Activated CD4-positive, alpha-beta T cell treated with anti-CD3 and anti-CD28 coated beads, Interleukin-2, amount 10 ng/mL, durations not matched to agents 7 days and 5 days (primary cell): ENCODE measurements at regions not wholly inside any gene's neighbourhood (a gene's known extent, or its start where the extent isn't known, plus 50 kb on each side); places are given as distances from the start of the nearest gene placed in this dataset.
"Not testable (repeated sequence)": the region's sequence is repeated elsewhere in the genome, so short reads cannot be mapped to it uniquely, and the experiment has no call there.

ENCODE experiments used
- CTCF ChIA-PET: fragments of 350-600 bp; sonication (Branson Sonifier 250); formaldehyde crosslinking; loops from one replicate; lab custom pipeline; 2021; ENCODE audit warnings: antibody characterized with exemption; lab: Charles Lee
- POLR2A ChIA-PET: fragments of 350-600 bp; sonication (Branson Sonifier 250); formaldehyde crosslinking; loops from one replicate; lab custom pipeline; 2021; ENCODE audit warnings: antibody characterized with exemption; lab: Charles Lee
- DNase-seq: peaks from one replicate; pipeline ENCODE4 v3.0.0-alpha.2; 2020
- H3K27ac Mint-ChIP-seq: one replicate; pipeline ENCODE4 v1.8.0; 2021; ENCODE audit warnings: mild to moderate bottlenecking, moderate library complexity, mixed read lengths
- H3K27me3 Mint-ChIP-seq: one replicate; pipeline ENCODE4 v1.8.0; 2021; ENCODE audit warnings: mixed read lengths
- H3K36me3 Mint-ChIP-seq: one replicate; pipeline ENCODE4 v1.8.0; 2021; ENCODE audit warnings: low read depth, mixed read lengths
- H3K4me1 Mint-ChIP-seq: one replicate; pipeline ENCODE4 v1.8.0; 2021; ENCODE audit warnings: mixed read lengths
- H3K4me3 Mint-ChIP-seq: one replicate; pipeline ENCODE4 v1.8.0; 2021; ENCODE audit warnings: mild to moderate bottlenecking, moderate library complexity, mixed read lengths
- H3K9me3 Mint-ChIP-seq: one replicate; pipeline ENCODE4 v1.8.0; 2021; ENCODE audit warnings: mixed read lengths

DNA sequence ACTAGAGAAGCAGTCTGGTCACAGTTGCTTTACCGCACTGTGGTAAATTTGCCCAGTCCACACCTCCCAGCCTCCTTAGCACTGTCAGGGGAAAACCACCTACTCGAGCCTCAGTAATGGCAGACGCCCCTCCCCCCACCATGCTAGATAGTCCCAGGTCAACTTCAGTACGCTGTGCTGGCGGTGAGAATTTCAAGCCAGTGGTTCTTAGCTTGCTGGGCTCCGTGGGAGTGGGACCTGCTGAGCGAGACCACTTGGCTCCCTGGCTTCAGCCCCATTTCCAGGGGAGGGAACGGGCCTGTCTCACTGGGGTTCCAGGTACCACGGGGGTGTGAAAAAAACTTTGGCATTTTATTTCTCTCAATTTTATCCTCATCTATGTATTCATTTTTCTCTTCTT, 194.8 kb downstream of the TNFSF18 start:
- H3K4me3 Mint-ChIP-seq, POLR2A ChIA-PET, H3K9me3 Mint-ChIP-seq, H3K4me1 Mint-ChIP-seq, H3K36me3 Mint-ChIP-seq, CTCF ChIA-PET, H3K27ac Mint-ChIP-seq, DNase-seq: not testable (repeated sequence)
- H3K27me3 Mint-ChIP-seq = peaks cover 27% of the 10 kb centered on the region

- Mint-ChIP-seq H3K4me1 (peaks cover 7% of the 10 kb centered on the region), H3K27ac (no peak overlapping the region), H3K27me3 (peaks cover 19% of the 10 kb centered on the region), H3K9me3 (no peaks in the 10 kb centered on the region), H3K36me3 (no peaks in the 10 kb centered on the region), H3K4me3 (no peak overlapping the region)
- CTCF ChIA-PET = interaction anchor here (0.6 to 1.0 kb wide), 2 partner anchors 36 to 318 kb away, joined by 3 to 4 read pairs; no protein-coding TSS in a partner anchor
- no peak for DNase-seq
- POLR2A ChIA-PET = no interaction called here
These were observed 187.7 kb downstream of the TNFSF18 start for GRCh38 chr1:172863031-172863430.

- Mint-ChIP-seq H3K4me3 (no peak overlapping the region), H3K27me3 (peaks cover 16% of the 10 kb centered on the region), H3K4me1 (peaks cover 28% of the 10 kb centered on the region), H3K27ac (no peak overlapping the region), H3K36me3 (no peaks in the 10 kb centered on the region), H3K9me3 (no peaks in the 10 kb centered on the region)
- ChIA-PET CTCF (interaction anchor here (0.9 kb wide), 1 partner anchor 74 kb away, joined by 3 read pairs; no protein-coding TSS in a partner anchor), POLR2A (interaction anchor here (0.6 kb wide), 1 partner anchor 42 kb away, joined by 3 read pairs; no protein-coding TSS in a partner anchor)
- DNase-seq = peak; percentile 17
These were observed 183.4 kb downstream of the TNFSF18 start for GRCh38 chr1:172867216-172867818.

DNA sequence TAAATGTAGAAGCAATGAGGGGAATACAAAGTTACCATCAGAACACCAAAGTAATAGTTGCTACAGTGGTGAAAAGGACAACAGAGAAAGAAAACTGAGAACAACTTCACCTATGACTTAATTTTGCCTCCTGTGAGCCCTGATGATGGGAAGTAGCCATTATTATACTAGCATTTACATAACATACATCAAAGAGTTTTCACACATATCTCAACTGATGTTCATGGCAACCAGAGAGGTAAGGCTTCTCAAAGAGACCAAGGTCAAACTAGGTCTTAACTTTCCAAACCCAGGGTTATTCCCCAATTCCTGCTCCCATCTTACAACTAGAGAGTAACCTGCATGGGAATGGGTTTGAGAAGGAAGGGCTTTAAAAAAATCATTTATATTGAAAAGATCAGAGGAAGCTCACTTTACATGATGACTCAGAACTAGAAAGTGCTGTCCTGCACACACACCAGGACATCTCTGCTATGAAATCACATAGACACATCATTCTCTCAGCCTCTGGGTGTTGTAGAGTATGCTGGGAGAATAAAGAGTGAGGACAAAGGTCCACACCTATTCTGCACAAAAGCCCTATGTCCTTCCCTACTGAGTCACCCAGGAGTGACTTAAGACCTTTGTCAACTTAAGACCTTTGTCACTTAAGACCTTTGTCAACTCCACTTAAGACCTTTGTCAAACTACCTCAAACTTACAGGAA, 179.7 kb downstream of the TNFSF18 start:
- peak; percentile 20 for DNase-seq
- ChIA-PET POLR2A (no interaction called here), CTCF (no interaction called here)
- Mint-ChIP-seq H3K4me1 (peaks cover 37% of the 10 kb centered on the region), H3K4me3 (no peak overlapping the region), H3K27me3 (peaks cover 33% of the 10 kb centered on the region), H3K9me3 (no peaks in the 10 kb centered on the region), H3K27ac (no peak overlapping the region), H3K36me3 (no peaks in the 10 kb centered on the region)

DNA sequence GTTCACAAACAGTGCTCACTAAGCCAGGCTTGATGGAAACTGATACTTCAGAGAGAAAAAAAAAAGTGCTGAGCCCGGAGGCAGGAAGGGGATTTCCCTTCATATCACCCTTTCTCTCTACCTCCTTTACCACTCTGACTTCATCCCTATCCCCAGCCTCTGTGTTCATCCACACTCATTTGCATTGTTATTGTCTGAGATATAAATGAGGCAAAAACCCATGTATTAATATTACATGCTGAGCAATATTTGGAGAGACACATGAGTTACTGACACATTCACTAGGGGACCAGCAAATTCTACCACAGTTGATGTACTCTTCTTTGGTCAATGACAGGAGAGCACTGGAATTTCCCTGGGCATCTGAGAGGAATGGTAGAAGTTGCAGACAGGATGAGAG, 175.8 kb downstream of the TNFSF18 start:
- H3K9me3 Mint-ChIP-seq = peaks cover 6% of the 10 kb centered on the region

DNA sequence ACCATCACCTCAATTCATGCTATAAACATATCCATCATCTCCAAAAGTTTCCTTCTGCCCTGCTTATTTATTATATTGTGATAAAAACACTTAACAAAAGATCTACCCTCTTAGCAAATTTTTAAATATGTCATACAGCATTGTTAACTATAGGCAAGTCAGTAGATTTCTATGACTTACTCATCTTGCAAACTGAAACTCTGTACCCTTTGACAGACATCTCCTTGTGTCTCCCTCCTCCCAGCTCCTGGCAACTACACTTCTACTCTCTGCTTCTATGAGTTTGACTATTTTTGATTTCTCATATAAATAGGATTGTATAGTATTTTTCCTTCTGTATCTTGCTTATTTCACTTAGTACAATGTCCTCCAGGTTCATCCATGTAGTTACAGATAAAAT, 174.8 kb downstream of the TNFSF18 start:
- Mint-ChIP-seq H3K27ac (no peak overlapping the region), H3K4me3 (no peak overlapping the region), H3K27me3 (peaks cover 50% of the 10 kb centered on the region), H3K9me3 (peaks cover 6% of the 10 kb centered on the region), H3K4me1 (peaks cover 21% of the 10 kb centered on the region), H3K36me3 (no peaks in the 10 kb centered on the region)
- ChIA-PET POLR2A (no interaction called here), CTCF (no interaction called here)
- DNase-seq = no peak

More for the DNA sequence above, 175.8 kb downstream of the TNFSF18 start:
- Mint-ChIP-seq H3K4me1 (peaks cover 29% of the 10 kb centered on the region), H3K27me3 (peaks cover 46% of the 10 kb centered on the region), H3K36me3 (no peaks in the 10 kb centered on the region), H3K4me3 (no peak overlapping the region), H3K27ac (no peak overlapping the region)
- ChIA-PET CTCF (no interaction called here), POLR2A (no interaction called here)
- DNase-seq = no peak

- DNase-seq = no peak
- Mint-ChIP-seq H3K4me3 (no peak overlapping the region), H3K4me1 (peaks cover 18% of the 10 kb centered on the region), H3K27ac (no peak overlapping the region), H3K9me3 (peaks cover 6% of the 10 kb centered on the region), H3K27me3 (peaks cover 66% of the 10 kb centered on the region), H3K36me3 (peaks cover 2% of the 10 kb centered on the region)
- CTCF ChIA-PET = no interaction called here
- POLR2A ChIA-PET = no interaction called here
These were observed 168.4 kb downstream of the TNFSF18 start for GRCh38 chr1:172882385-172882784.

GRCh38 chr1:172882791-172883386, 167.9 kb downstream of the TNFSF18 start:
- Mint-ChIP-seq H3K9me3 (peaks cover 6% of the 10 kb centered on the region), H3K27me3 (peaks cover 70% of the 10 kb centered on the region), H3K36me3 (peaks cover 2% of the 10 kb centered on the region), H3K4me1 (peaks cover 18% of the 10 kb centered on the region), H3K4me3 (peak overlapping the region; percentile 0), H3K27ac (no peak overlapping the region)
- ChIA-PET CTCF (no interaction called here), POLR2A (no interaction called here)
- no peak for DNase-seq

DNA sequence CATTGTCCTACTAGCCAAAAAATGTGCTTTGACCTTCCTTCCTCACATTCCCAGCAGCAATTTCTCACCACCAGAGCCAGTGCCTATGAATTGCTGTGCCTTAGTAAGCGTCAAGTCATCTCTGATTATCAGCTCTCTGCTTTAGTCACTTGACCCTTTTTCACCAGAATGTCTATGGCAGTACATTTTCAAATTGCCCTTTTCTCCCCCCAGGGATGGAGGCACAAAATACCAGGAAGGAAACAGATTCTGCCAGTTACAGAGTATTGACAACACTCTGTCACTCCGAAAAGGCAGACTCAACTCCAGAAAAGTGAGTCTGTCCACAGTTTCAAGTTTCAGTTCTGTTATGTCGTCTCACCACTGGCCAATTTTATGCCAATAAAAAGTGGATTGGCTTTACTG, 167.4 kb downstream of the TNFSF18 start:
- H3K9me3 Mint-ChIP-seq = peaks cover 6% of the 10 kb centered on the region
- DNase-seq = no peak
- H3K4me1 Mint-ChIP-seq = peaks cover 18% of the 10 kb centered on the region
- H3K36me3 Mint-ChIP-seq = peaks cover 2% of the 10 kb centered on the region
- ChIA-PET CTCF (no interaction called here), POLR2A (no interaction called here)
- peaks cover 73% of the 10 kb centered on the region for H3K27me3 Mint-ChIP-seq
- H3K4me3 Mint-ChIP-seq = peak overlapping the region; percentile 23
- no peak overlapping the region for H3K27ac Mint-ChIP-seq

GRCh38 chr1:172883844-172884243, 166.9 kb downstream of the TNFSF18 start:
- ChIA-PET POLR2A (no interaction called here), CTCF (no interaction called here)
- peaks cover 18% of the 10 kb centered on the region for H3K4me1 Mint-ChIP-seq
- H3K27me3 Mint-ChIP-seq = peaks cover 73% of the 10 kb centered on the region
- H3K27ac Mint-ChIP-seq = no peak overlapping the region
- peak; percentile 10 for DNase-seq
- peak overlapping the region; percentile 23 for H3K4me3 Mint-ChIP-seq
- H3K36me3 Mint-ChIP-seq = peaks cover 2% of the 10 kb centered on the region
- peaks cover 6% of the 10 kb centered on the region for H3K9me3 Mint-ChIP-seq

DNA sequence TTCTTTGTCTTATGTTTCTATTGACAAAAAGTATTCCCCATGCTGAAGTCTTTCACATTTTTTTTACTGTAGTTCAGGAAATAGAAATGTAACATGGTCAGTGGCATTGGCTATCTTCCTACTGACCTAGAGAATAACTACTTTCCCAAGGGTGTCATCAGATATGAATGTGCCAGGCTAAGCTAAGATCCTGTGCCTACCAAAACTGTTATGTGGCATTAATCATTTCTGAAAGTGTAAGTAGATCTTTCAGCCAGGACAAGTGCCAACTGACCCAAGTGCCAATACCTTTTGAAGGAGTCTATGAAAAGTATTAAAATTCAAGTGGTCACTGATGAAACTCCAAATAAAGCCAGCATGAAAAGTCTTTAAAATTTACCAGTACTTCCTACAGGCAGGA, 165.3 kb downstream of the TNFSF18 start:
- H3K27ac Mint-ChIP-seq = no peak overlapping the region
- no peak for DNase-seq
- H3K9me3 Mint-ChIP-seq = no peaks in the 10 kb centered on the region
- no peak overlapping the region for H3K4me3 Mint-ChIP-seq
- H3K27me3 Mint-ChIP-seq = peaks cover 69% of the 10 kb centered on the region
- ChIA-PET CTCF (no interaction called here), POLR2A (no interaction called here)
- H3K4me1 Mint-ChIP-seq = peaks cover 18% of the 10 kb centered on the region
- peaks cover 2% of the 10 kb centered on the region for H3K36me3 Mint-ChIP-seq

- Mint-ChIP-seq H3K27ac (no peak overlapping the region), H3K4me1 (peaks cover 18% of the 10 kb centered on the region), H3K9me3 (no peaks in the 10 kb centered on the region), H3K36me3 (peaks cover 2% of the 10 kb centered on the region), H3K4me3 (no peak overlapping the region), H3K27me3 (peaks cover 66% of the 10 kb centered on the region)
- POLR2A ChIA-PET = no interaction called here
- CTCF ChIA-PET = no interaction called here
- DNase-seq = no peak
These were observed 164.8 kb downstream of the TNFSF18 start for GRCh38 chr1:172885971-172886370.

- H3K36me3 Mint-ChIP-seq = peaks cover 3% of the 10 kb centered on the region
- CTCF ChIA-PET = no interaction called here
- peaks cover 18% of the 10 kb centered on the region for H3K4me1 Mint-ChIP-seq
- no peak for DNase-seq
- H3K9me3 Mint-ChIP-seq = no peaks in the 10 kb centered on the region
- no peak overlapping the region for H3K4me3 Mint-ChIP-seq
- no peak overlapping the region for H3K27ac Mint-ChIP-seq
- H3K27me3 Mint-ChIP-seq = peaks cover 60% of the 10 kb centered on the region
- POLR2A ChIA-PET = no interaction called here
These were observed 163.6 kb downstream of the TNFSF18 start for GRCh38 chr1:172887162-172887561.
